ENCODE measurements at regions not wholly inside any gene's neighbourhood (a gene's known extent, or its start where the extent isn't known, plus 50 kb on each side); places are given as distances from the start of the nearest gene placed in this dataset.

- no peaks in the 10 kb centered on the region for H3K9me3 ChIP-seq (ENCODE audit: control insufficient read depth in 1 of 2, low read length in 2 of 2)
- peaks cover 0 to 2% of the 10 kb centered on the region in 2 donors for H3K27me3 Mint-ChIP-seq
- POLR2A ChIA-PET (ENCODE audit: partially characterized antibody): no interaction called here
- H3K27ac ChIP-seq (ENCODE audit: low read depth, low read length): no peak overlapping the region
- no peaks in the 10 kb centered on the region for H3K4me1 Mint-ChIP-seq
- no peak overlapping the region for H3K27ac Mint-ChIP-seq
- no peaks in the 10 kb centered on the region for H3K36me3 Mint-ChIP-seq
- H3K36me3 ChIP-seq (ENCODE audit: insufficient read depth, low read length): no peaks in the 10 kb centered on the region
- peaks cover 0 to 15% (median 8%) of the 10 kb centered on the region in 8 donors for H3K9me3 Mint-ChIP-seq
- H3K4me1 ChIP-seq (ENCODE audit: insufficient read depth, low read length): no peaks in the 10 kb centered on the region
- intact Hi-C loops (cut with micrococcal nuclease): no loop called here
- H3K27me3 ChIP-seq (ENCODE audit: insufficient read depth, low read length): no peaks in the 10 kb centered on the region
- DNase-seq: no peak
- H3K4me3 Mint-ChIP-seq: no peak overlapping the region
- CTCF ChIA-PET (ENCODE audit: partially characterized antibody): no interaction called here
- no peak overlapping the region for H3K4me3 ChIP-seq (ENCODE audit: low read length in 2 of 2)
Observed at GRCh38 chr1:78408192-78408591, 82.6 kb upstream of the PTGFR start.

GRCh38 chr1:78408810-78409209 is 82.0 kb upstream of the PTGFR start:
- Histone ChIP-seq H3K4me3 (ENCODE audit: low read length in 2 of 2) (no peak overlapping the region), H3K36me3 (ENCODE audit: insufficient read depth, low read length) (no peaks in the 10 kb centered on the region), H3K27me3 (ENCODE audit: insufficient read depth, low read length) (no peaks in the 10 kb centered on the region), H3K9me3 (ENCODE audit: control insufficient read depth in 1 of 2, low read length in 2 of 2) (no peaks in the 10 kb centered on the region), H3K4me1 (ENCODE audit: insufficient read depth, low read length) (no peaks in the 10 kb centered on the region), H3K27ac (ENCODE audit: low read depth, low read length) (no peak overlapping the region)
- Mint-ChIP-seq H3K27ac (no peak overlapping the region), H3K4me3 (no peak overlapping the region), H3K27me3 (peaks cover 0 to 2% of the 10 kb centered on the region in 2 donors), H3K36me3 (no peaks in the 10 kb centered on the region), H3K9me3 (peaks cover 0 to 15% (median 8%) of the 10 kb centered on the region in 8 donors), H3K4me1 (no peaks in the 10 kb centered on the region)
- CTCF ChIA-PET (ENCODE audit: partially characterized antibody): no interaction called here
- POLR2A ChIA-PET (ENCODE audit: partially characterized antibody): no interaction called here
- no peak for DNase-seq
- intact Hi-C loops (cut with micrococcal nuclease): no loop called here

- Histone ChIP-seq H3K4me1 (ENCODE audit: insufficient read depth, low read length) (no peaks in the 10 kb centered on the region), H3K4me3 (ENCODE audit: low read length in 2 of 2) (no peak overlapping the region), H3K27ac (ENCODE audit: low read depth, low read length) (no peak overlapping the region), H3K9me3 (ENCODE audit: control insufficient read depth in 1 of 2, low read length in 2 of 2) (no peaks in the 10 kb centered on the region), H3K36me3 (ENCODE audit: insufficient read depth, low read length) (no peaks in the 10 kb centered on the region), H3K27me3 (ENCODE audit: insufficient read depth, low read length) (no peaks in the 10 kb centered on the region)
- ChIA-PET CTCF (ENCODE audit: partially characterized antibody) (no interaction called here), POLR2A (ENCODE audit: partially characterized antibody) (no interaction called here)
- intact Hi-C loops (cut with micrococcal nuclease): no loop called here
- Mint-ChIP-seq H3K27me3 (peaks cover 0 to 2% of the 10 kb centered on the region in 2 donors), H3K4me1 (no peaks in the 10 kb centered on the region), H3K9me3 (peaks cover 0 to 15% (median 8%) of the 10 kb centered on the region in 8 donors), H3K27ac (no peak overlapping the region), H3K4me3 (no peak overlapping the region), H3K36me3 (no peaks in the 10 kb centered on the region)
- no peak for DNase-seq
Observed at GRCh38 chr1:78410643-78411042, 80.1 kb upstream of the PTGFR start.

DNA sequence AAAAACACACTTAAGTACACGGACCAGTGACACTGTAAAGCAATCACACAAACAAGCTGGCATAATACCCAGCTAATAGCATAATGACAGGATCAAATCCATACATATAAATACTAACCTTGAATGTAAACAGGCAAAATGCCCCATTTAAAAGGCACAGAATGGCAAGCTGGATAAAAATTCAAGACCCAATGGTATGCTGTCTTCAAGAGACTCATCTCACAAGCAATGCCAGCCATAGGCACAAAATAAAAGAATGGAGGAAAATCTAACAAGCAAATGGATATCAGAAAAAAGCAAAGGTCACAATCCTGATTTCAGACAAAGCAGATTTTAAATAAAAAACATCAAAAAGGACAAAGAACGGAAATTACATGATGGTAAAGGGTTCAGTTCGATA is 79.1 kb upstream of the PTGFR start:
- H3K27me3 ChIP-seq (ENCODE audit: insufficient read depth, low read length): no peaks in the 10 kb centered on the region
- peaks cover 0 to 15% (median 8%) of the 10 kb centered on the region in 8 donors for H3K9me3 Mint-ChIP-seq
- no peaks in the 10 kb centered on the region for H3K36me3 Mint-ChIP-seq
- no peak for DNase-seq
- intact Hi-C loops (cut with micrococcal nuclease): no loop called here
- H3K27ac Mint-ChIP-seq: no peak overlapping the region
- H3K4me3 Mint-ChIP-seq: no peak overlapping the region
- no peak overlapping the region for H3K4me3 ChIP-seq (ENCODE audit: low read length in 2 of 2)
- H3K27ac ChIP-seq (ENCODE audit: low read depth, low read length): no peak overlapping the region
- H3K36me3 ChIP-seq (ENCODE audit: insufficient read depth, low read length): no peaks in the 10 kb centered on the region
- CTCF ChIA-PET (ENCODE audit: partially characterized antibody): no interaction called here
- H3K4me1 Mint-ChIP-seq: no peaks in the 10 kb centered on the region
- no peaks in the 10 kb centered on the region for H3K4me1 ChIP-seq (ENCODE audit: insufficient read depth, low read length)
- peaks cover 0 to 2% of the 10 kb centered on the region in 2 donors for H3K27me3 Mint-ChIP-seq
- H3K9me3 ChIP-seq (ENCODE audit: control insufficient read depth in 1 of 2, low read length in 2 of 2): no peaks in the 10 kb centered on the region
- POLR2A ChIA-PET (ENCODE audit: partially characterized antibody): no interaction called here

DNA sequence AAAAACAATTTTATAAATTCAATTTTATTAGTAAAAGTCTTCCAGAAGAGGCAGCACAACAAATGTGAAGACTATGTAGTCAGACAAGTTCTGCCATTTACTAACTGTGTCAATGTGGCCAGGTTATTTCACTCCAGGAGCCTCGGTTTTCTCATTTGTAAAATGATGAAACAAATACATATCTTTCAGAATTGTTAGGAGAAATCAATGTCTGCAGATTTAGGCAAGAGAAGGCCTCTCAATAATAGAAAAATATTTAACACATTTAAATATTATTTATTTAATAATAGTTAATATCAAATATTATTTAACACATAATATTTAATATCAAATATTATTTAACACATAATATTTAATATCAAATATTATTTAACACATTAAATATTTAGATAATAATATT is 75.6 kb upstream of the PTGFR start:
- no peaks in the 10 kb centered on the region for H3K27me3 ChIP-seq (ENCODE audit: insufficient read depth, low read length)
- no peak overlapping the region for H3K4me3 Mint-ChIP-seq
- ChIA-PET POLR2A (ENCODE audit: partially characterized antibody) (no interaction called here), CTCF (ENCODE audit: partially characterized antibody) (no interaction called here)
- no peak overlapping the region for H3K27ac ChIP-seq (ENCODE audit: low read depth, low read length)
- no peaks in the 10 kb centered on the region for H3K9me3 ChIP-seq (ENCODE audit: control insufficient read depth in 1 of 2, low read length in 2 of 2)
- H3K36me3 ChIP-seq (ENCODE audit: insufficient read depth, low read length): no peaks in the 10 kb centered on the region
- no peaks in the 10 kb centered on the region for H3K4me1 Mint-ChIP-seq
- peaks cover 0 to 4% of the 10 kb centered on the region in 2 donors for H3K27me3 Mint-ChIP-seq
- H3K27ac Mint-ChIP-seq: no peak overlapping the region
- DNase-seq: no peak
- peaks cover 0 to 15% (median 8%) of the 10 kb centered on the region in 8 donors for H3K9me3 Mint-ChIP-seq
- H3K36me3 Mint-ChIP-seq: no peaks in the 10 kb centered on the region
- intact Hi-C loops (cut with micrococcal nuclease): no loop called here
- no peak overlapping the region for H3K4me3 ChIP-seq (ENCODE audit: low read length in 2 of 2)
- no peaks in the 10 kb centered on the region for H3K4me1 ChIP-seq (ENCODE audit: insufficient read depth, low read length)

GRCh38 chr1:78419309-78419708 is 71.5 kb upstream of the PTGFR start:
- H3K4me3 Mint-ChIP-seq: no peak overlapping the region
- intact Hi-C loops (cut with micrococcal nuclease): no loop called here
- no peaks in the 10 kb centered on the region for H3K36me3 ChIP-seq (ENCODE audit: insufficient read depth, low read length)

DNA sequence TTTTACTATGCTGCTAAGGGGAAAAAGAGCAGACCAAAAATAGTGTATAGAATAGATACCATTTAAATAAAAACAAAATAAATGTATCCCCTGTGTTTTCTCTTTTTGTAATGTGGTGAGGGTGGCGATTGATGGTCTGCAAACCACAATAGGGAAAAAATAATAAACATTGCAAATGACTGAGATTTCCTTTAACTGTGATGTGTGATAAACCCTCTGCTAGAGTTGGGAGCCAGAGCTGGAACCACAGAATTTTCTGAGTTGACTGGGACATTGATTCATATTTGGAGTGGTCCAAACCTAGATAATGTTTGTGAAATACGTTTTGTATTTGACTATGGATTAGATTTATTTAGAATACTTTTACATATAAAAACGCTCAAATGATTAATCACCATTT is 70.6 kb upstream of the PTGFR start:
- ChIA-PET POLR2A (ENCODE audit: partially characterized antibody) (no interaction called here), CTCF (ENCODE audit: partially characterized antibody) (no interaction called here)
- Mint-ChIP-seq H3K27ac (no peak overlapping the region), H3K4me1 (no peaks in the 10 kb centered on the region), H3K27me3 (peaks cover 0 to 1% of the 10 kb centered on the region in 2 donors), H3K4me3 (no peak overlapping the region), H3K36me3 (no peaks in the 10 kb centered on the region), H3K9me3 (peaks cover 0 to 4% (median 0%) of the 10 kb centered on the region in 8 donors)
- no peak overlapping the region for H3K4me3 ChIP-seq (ENCODE audit: low read length in 2 of 2)
- no peak overlapping the region for H3K27ac ChIP-seq (ENCODE audit: low read depth, low read length)
- H3K36me3 ChIP-seq (ENCODE audit: insufficient read depth, low read length): no peaks in the 10 kb centered on the region
- no peaks in the 10 kb centered on the region for H3K9me3 ChIP-seq (ENCODE audit: control insufficient read depth in 1 of 2, low read length in 2 of 2)
- no peak for DNase-seq
- H3K4me1 ChIP-seq (ENCODE audit: insufficient read depth, low read length): no peaks in the 10 kb centered on the region
- H3K27me3 ChIP-seq (ENCODE audit: insufficient read depth, low read length): no peaks in the 10 kb centered on the region
- intact Hi-C loops (cut with micrococcal nuclease): no loop called here

More at GRCh38 chr1:78419309-78419708, 71.5 kb upstream of the PTGFR start:
- H3K27me3 ChIP-seq (ENCODE audit: insufficient read depth, low read length): no peaks in the 10 kb centered on the region
- POLR2A ChIA-PET (ENCODE audit: partially characterized antibody): no interaction called here
- H3K27ac Mint-ChIP-seq: no peak overlapping the region
- no peak overlapping the region for H3K4me3 ChIP-seq (ENCODE audit: low read length in 2 of 2)
- no peak for DNase-seq
- H3K9me3 ChIP-seq (ENCODE audit: control insufficient read depth in 1 of 2, low read length in 2 of 2): no peaks in the 10 kb centered on the region
- CTCF ChIA-PET (ENCODE audit: partially characterized antibody): no interaction called here
- H3K27me3 Mint-ChIP-seq: peaks cover 0 to 1% of the 10 kb centered on the region in 2 donors
- peaks cover 0 to 4% (median 0%) of the 10 kb centered on the region in 8 donors for H3K9me3 Mint-ChIP-seq
- H3K4me1 Mint-ChIP-seq: no peaks in the 10 kb centered on the region
- no peaks in the 10 kb centered on the region for H3K36me3 Mint-ChIP-seq
- H3K27ac ChIP-seq (ENCODE audit: low read depth, low read length): no peak overlapping the region
- H3K4me1 ChIP-seq (ENCODE audit: insufficient read depth, low read length): no peaks in the 10 kb centered on the region

GRCh38 chr1:78420688-78421087 is 70.1 kb upstream of the PTGFR start:
- Mint-ChIP-seq H3K27ac (no peak overlapping the region), H3K36me3 (no peaks in the 10 kb centered on the region), H3K9me3 (peaks cover 0 to 4% (median 0%) of the 10 kb centered on the region in 8 donors), H3K4me3 (no peak overlapping the region), H3K27me3 (peaks cover 0 to 1% of the 10 kb centered on the region in 2 donors), H3K4me1 (no peaks in the 10 kb centered on the region)
- no peak for DNase-seq
- Histone ChIP-seq H3K4me3 (ENCODE audit: low read length in 2 of 2) (no peak overlapping the region), H3K36me3 (ENCODE audit: insufficient read depth, low read length) (no peaks in the 10 kb centered on the region), H3K9me3 (ENCODE audit: control insufficient read depth in 1 of 2, low read length in 2 of 2) (no peaks in the 10 kb centered on the region), H3K4me1 (ENCODE audit: insufficient read depth, low read length) (no peaks in the 10 kb centered on the region), H3K27ac (ENCODE audit: low read depth, low read length) (no peak overlapping the region), H3K27me3 (ENCODE audit: insufficient read depth, low read length) (no peaks in the 10 kb centered on the region)
- intact Hi-C loops (cut with micrococcal nuclease): no loop called here
- ChIA-PET POLR2A (ENCODE audit: partially characterized antibody) (no interaction called here), CTCF (ENCODE audit: partially characterized antibody) (no interaction called here)
